HG02610 (cell line): ENCODE measurements at regions not wholly inside any gene's neighbourhood (a gene's known extent, or its start where the extent isn't known, plus 50 kb on each side); places are given as distances from the start of the nearest gene placed in this dataset.

Experiments
- ATAC-seq: cut with Tn5 transposase; IDR thresholded peaks from one replicate; pipeline ENCODE4 v1.9.1; 2021; ENCODE audit warnings: mild to moderate bottlenecking, moderate library complexity; ENCODE audit not compliant: unreplicated experiment

DNA sequence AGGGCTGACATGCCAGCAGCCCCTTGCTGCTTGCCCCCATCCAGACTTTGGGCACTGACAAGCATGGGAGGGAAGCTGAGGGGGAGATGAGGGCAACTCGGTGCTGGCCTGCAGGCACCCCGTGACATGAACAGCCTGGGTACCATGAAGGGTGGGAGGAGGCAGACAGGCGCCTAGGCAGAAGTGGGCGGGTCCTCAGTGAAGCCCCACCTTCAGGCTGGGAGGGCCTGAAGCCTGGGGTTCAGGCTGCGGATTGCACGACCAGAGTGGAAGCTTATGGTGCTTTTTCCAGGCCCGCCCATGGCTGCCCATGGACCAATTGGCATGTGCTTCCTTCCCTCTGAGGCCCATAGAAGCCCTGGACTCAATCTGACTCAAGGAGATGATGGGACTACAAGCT lies 354.1 kb downstream of the GRIA2 start:
- no peak for ATAC-seq

DNA sequence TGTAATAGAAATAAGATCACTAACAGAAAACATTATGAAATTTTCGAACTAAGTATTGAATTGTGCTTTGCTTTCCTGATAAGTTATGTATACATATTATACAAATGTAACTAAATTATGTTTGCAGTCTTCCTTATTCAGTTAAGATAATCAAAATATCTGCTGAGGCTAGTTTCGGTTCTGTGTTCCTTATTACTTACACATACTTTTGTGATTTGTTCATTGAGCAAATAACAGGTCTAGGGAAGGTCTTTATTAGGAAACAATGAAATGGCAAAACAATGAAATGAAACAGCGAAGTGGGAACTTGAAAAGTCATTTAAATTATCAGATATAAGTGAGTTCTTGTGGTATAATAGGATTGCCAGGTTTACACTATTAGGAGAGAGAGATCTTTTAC lies 352.4 kb downstream of the GRIA2 start:
- no peak for ATAC-seq

DNA sequence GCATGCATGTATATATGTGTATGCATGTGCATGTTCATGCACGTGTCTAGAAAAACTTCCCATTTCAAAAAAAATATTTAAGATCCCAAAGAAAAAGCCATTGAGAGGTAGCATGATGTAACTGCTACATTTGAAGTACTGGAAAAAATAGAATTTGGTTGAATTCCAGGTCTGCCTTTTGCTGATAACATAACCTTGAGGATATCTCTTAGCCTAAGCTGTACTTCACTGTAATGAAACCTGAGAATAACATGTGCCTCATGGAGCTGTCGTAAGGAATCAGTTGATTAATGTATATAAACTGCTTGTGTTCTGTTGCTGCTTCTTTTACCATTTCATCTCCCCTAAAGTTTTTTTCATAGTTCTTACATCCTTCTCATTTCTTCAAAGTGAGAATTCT lies 351.8 kb downstream of the GRIA2 start:
- ATAC-seq: no peak

DNA sequence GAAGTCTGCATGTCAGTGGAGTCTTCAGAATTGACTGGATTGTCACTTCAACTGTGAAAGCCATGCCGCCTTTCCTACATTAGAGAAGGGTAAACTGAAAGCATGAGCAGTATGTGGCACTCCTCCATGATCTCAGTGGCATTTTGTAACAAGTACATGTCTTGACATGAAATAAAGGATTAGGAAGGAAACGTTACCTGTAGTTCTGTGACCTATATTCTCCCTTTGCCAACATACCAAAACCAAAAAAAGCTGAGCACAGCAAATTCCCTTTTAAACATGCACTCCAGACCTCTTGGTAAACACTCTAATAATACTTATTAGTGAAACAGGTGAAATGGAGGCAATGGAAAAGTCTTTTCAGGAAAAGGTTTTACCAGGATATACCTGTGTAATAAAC lies 344.2 kb downstream of the GRIA2 start:
- ATAC-seq: no peak

DNA sequence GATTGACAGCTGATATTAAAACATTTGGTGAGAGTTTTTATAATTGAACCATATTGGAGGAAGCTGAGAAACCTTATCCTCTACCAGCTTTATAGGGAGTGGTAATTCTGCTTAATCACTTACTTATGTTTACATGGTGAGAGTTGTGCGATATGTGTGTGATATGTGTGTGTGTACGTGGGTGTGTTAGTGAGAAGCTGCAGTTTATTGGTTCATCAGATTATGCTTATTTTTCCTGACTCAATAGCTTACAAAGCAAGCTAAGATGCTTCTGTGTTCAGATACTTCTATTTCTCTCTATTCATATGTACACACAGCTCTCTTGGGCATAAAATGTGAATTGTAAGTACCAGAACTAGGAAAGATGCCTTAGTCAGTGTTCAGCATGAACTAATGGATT lies 343.7 kb downstream of the GRIA2 start:
- no peak for ATAC-seq

DNA sequence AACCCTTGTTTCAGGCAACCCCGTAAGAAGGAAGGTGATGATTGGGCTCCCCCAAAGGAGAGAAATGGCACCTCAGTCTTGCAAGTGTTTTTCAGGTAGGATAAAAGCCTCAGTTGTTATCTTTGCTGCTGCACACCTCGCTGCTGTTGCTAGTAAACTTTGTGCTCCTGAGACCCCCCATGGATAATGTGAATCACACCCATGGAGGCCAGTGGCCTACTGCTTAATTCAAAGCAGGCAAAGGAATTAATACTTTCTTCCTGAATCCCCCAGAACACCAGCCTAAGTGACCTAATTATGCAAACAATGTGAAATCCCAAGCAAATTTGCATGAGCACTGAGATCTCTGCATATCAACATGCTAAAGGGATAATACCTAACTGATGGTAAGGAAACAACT lies 337.5 kb downstream of the GRIA2 start:
- ATAC-seq: no peak

DNA sequence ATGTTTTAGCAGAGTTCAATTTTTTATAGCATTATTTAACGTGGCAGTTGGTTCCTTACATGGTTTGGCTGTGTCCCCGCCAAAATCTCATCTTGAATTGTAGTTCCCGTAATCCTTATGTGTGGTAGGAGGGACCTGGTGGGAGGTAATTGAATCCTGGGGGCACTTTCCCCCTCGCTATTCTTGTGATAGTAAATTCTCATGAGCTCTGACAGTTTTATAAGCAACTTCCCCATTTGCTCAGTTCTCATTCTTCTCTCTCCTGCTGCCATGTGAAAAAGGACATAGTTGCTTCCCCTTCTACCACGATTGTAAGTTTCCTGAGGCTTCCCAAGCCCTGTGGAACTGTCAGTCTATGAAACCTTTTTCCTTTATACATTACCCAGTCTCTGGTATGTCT lies 329.5 kb downstream of the GRIA2 start:
- ATAC-seq: no peak

DNA sequence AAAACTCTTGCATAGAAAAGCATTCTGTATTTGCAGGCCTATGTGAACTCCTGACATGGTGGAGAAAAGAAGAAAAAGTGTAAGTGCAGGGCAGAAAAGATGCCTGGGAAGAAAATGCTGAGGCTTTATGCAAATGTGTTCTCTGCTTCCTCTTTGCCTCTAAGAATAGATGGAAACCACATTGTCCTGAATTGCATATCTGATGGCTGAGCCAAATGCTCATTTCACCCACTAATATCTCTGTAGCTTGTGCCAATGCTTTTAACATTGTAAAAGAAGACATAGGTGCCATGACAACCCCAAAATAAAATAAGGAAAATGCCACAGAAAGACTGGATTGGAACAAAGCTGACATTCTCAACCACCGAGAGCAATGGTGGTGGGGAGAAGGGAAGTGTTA lies 307.4 kb downstream of the GRIA2 start:
- ATAC-seq: no peak

DNA sequence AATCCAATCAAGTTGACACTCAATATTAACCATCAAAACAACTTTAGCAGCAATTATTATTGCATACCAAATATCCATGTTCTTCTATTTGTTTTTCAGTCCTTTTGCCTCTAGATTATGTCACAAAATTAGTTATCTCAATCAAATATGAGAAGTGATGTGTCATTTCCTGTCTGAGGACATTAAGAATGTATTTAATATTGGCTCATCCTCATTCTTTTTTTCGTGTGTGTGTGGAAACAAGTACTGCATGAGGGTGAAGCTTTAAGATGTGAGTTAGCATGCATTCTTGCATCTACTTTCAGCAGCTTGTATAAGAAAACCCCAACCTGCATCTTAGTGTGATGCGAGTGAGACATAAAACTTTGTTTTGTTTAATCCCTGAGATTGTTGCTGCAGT lies 301.4 kb downstream of the GRIA2 start:
- ATAC-seq: no peak

DNA sequence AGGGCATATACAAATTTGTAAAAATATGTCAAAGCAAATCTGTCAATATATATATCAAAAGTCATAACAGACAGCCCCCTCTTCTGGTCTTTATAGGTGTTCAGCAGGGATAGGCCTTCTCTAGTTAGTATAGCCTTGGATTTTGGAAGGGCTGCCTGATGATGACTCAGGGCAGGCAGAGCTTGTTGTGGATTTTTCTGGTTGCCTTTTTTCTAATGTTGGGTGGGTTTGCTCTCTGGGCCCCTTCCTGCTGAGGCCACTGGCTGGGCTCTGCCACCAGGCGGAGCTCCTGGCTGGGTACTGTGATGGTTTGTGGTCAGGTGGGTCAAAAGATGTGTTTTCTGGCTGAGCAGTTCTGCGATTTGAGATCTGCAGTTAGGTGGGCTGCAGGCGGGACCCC lies 294.2 kb downstream of the GRIA2 start:
- no peak for ATAC-seq

DNA sequence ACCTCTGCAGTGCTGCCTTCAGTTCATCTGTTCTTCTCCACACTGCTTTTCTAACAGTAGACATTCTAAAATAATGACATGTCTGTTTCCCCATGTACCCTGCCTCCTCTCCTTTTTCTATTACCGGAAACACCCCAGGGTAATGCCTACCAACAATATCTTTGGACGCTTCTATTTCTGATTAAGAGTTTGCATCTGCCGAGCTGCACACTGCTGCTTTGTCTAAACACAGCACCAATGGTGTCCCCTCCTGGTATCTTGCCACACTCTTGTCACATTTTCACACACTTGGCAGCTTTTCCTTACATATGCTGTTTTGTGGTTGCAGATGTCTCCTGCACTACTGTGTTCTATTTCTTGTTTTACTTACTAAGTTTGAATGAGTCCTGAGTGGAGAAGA lies 288.8 kb downstream of the GRIA2 start:
- ATAC-seq: no peak

DNA sequence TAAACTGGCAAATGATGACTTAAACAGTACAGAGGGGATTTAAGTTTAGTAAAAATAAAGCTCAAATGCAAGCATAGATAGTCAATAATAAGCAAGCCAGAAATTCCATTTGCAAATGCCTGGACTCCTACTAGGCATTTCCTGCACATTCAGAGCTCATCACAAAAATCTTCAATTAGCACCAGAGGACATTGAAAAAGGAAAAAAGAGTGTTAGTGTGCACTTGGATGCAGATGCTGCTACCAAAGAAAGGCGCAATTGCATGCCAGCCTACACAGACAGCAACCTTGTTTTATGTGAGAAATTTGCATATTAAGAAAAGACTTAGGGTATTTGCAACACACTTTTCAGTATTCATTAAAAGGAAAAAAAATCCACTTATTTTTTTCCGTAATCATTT lies 282.1 kb downstream of the GRIA2 start:
- no peak for ATAC-seq

DNA sequence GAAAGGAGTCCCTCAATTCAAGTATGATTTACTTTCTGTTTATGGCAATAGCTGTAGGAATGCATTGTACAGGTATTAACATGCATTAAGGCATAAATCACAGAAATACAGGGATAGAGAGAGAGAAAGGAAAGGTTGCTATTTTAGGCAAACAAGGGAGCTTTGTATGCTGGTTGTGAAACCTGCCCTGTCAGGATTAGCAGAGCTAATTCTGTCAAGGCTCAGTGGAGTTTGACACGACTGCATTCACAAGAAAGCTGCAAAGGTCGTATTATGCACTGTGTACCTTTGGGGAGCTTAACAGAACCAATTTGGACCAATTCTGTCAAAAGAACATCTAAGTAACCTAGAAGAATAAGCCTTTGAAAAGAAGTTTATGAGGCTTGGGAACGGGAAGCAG lies 239.3 kb downstream of the GRIA2 start:
- ATAC-seq: no peak

DNA sequence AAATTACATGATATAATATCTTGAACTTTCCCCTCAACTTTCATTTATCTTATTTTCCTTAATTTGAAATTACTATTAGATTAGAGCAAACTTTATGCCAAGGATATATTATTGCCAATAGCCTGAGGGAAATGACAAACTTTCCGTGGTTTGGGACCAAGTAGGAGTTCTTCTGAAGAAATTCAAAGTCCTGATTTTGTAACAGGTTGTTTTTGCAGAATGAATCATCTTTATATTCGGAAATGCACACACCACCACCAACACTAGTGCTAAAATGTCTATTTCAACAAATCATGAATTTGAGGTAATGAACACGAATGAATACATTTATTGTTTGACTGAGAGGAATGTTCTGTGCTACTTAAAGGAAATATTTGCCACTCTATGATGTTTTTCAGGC lies 226.7 kb downstream of the GRIA2 start:
- no peak for ATAC-seq

DNA sequence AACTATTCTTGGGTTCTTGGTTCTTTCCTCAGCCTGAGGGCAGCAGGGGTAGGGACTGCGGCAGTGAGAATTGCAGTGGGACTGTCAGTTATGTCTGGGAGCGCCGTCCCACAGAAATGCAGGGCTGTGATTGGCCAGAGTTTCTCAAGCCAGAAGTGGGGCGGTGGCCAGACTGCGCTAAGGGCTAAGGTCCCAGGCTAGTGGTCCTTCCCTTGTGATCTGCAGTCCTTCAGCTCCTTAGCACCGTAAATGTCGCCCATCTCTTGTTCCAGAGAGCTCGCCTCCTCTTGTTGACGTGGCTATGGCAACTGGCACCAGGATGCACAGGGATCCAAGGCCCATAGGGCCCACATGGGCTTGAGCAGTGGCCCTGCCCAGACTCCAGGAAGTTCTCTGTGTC lies 223.5 kb downstream of the GRIA2 start:
- no peak for ATAC-seq

DNA sequence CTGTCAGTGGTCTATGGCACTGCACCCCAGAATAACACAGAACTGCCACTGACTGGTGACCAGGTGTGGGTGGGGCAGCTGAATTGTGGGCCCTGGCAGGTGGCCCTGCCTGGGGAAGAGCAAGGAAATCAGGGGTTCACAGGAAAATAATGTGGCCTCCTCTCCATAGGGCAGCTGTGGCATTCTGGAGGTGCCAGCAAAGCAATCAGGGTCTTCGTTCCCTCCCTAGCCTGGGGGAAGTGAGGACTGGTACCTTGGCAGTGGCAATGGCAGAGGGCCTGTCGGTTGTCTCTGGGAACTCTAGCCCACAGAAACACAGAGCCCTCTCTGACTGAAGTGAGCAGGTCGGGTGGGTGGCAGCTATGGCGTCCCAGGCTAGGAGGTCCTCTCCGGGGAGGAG lies 223.0 kb downstream of the GRIA2 start:
- no peak for ATAC-seq

DNA sequence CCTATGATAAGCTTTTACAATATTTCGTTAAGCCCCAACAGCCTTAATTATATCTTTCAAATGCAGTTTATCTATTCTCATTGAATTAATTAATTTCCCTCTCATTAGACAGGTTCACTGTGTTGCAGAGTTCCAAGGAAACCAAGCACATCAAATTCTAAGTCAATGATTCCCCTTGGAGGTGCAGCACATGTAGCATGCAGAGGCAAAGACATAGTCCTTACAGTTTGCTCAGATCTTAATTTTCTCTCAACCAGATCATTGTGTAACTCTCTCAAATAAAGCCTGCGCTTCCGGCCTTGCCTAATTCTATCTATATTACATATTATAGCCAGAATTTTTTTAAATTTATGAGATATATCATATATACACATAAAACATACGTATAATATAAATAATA lies 205.4 kb downstream of the GRIA2 start:
- no peak for ATAC-seq

DNA sequence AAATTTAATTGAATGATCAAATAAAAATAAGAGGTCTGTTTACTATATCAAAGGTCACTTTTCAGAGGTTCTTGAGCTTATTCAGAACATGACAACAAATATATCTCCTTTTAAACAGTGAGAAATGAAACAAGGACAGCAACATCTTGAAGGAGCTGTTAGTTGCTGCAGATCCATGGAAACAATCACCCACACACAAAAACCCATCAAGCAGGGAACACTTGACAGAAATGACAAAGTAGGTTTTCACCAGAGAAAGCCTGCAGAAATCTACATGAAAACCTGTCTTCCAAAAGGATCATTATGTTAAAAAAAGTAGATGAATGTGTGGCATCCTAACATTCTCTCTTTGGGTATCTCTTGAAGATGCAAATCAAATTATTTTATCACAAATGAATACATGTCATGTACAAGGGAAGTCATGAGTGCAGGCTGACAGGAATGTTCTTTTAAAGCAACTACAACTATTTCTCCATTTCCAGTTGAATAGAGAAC lies 203.0 kb downstream of the GRIA2 start:
- no peak for ATAC-seq

DNA sequence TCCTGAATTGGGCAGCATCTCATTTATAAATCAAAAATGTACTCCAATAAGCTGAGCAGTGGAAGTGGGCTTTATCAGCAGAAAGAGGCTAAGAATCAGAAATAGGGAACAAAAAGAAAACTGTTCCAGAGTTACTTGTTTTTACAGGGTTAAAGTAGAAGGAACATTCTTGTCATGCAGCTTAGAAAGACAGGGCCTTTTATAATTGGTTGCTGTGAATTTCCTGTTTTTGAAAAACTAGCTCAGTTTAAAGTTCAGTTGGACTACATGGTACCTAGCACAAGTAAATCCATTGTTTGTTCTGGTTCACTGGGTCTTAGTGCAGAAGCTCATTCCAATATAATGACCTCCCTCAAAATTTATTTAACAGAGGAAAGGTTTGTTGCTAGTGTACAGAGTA lies 200.8 kb downstream of the GRIA2 start:
- no peak for ATAC-seq
